Hindlimb muscle (tissue), 1 donor: ENCODE measurements at regions not wholly inside any gene's neighbourhood (a gene's known extent, or its start where the extent isn't known, plus 50 kb on each side); places are given as distances from the start of the nearest gene placed in this dataset.
"Not testable (repeated sequence)": the region's sequence is repeated elsewhere in the genome, so short reads cannot be mapped to it uniquely, and the experiment has no call there.

Experiments used
- DNase-seq: peaks from one replicate; pipeline ENCODE4 v3.0.0-alpha.2; 2013

- DNase-seq = no peak
Measured at GRCh38 chr7:156590212-156590611, 50.4 kb upstream of the RNF32 start.

GRCh38 chr7:156589808-156590207, 50.8 kb upstream of the RNF32 start:
- no peak for DNase-seq

GRCh38 chr7:156585926-156586325, 54.6 kb upstream of the RNF32 start:
- DNase-seq = no peak

GRCh38 chr7:156585025-156585648, 55.4 kb upstream of the RNF32 start:
- DNase-seq = no peak

- no peak for DNase-seq
Measured at GRCh38 chr7:156582591-156583123, 57.9 kb upstream of the RNF32 start.

GRCh38 chr7:156580036-156580435, 60.5 kb upstream of the RNF32 start:
- no peak for DNase-seq

- no peak for DNase-seq
Measured at GRCh38 chr7:156579566-156579965, 61.0 kb upstream of the RNF32 start.

GRCh38 chr7:156578978-156579430, 61.6 kb upstream of the RNF32 start:
- no peak for DNase-seq

- no peak for DNase-seq
Measured at GRCh38 chr7:156578578-156578940, 62.0 kb upstream of the RNF32 start.

GRCh38 chr7:156577645-156578577, 62.7 kb upstream of the RNF32 start:
- no peak for DNase-seq

- DNase-seq = no peak
Measured at GRCh38 chr7:156576216-156577058, 64.1 kb upstream of the RNF32 start.

GRCh38 chr7:156568258-156568657, 72.3 kb upstream of the RNF32 start:
- no peak for DNase-seq

GRCh38 chr7:156566812-156567549, 73.6 kb upstream of the RNF32 start:
- no peak for DNase-seq

GRCh38 chr7:156565002-156565401, 75.6 kb upstream of the RNF32 start:
- DNase-seq = not testable (repeated sequence)

GRCh38 chr7:156560696-156561095, 79.9 kb upstream of the RNF32 start:
- no peak for DNase-seq

GRCh38 chr7:156560075-156560474, 80.5 kb upstream of the RNF32 start:
- DNase-seq = no peak

GRCh38 chr7:156559001-156559400, 81.6 kb upstream of the RNF32 start:
- no peak for DNase-seq

GRCh38 chr7:156558198-156558597, 82.4 kb upstream of the RNF32 start:
- DNase-seq = no peak

GRCh38 chr7:156556083-156556482, 84.5 kb upstream of the RNF32 start:
- no peak for DNase-seq

GRCh38 chr7:156554488-156554887, 86.1 kb upstream of the RNF32 start:
- DNase-seq = no peak

- DNase-seq = no peak
Measured at GRCh38 chr7:156549636-156550035, 90.9 kb upstream of the RNF32 start.
